ENCODE measurements at regions not wholly inside any gene's neighbourhood (a gene's known extent, or its start where the extent isn't known, plus 50 kb on each side); places are given as distances from the start of the nearest gene placed in this dataset.

GRCh38 chr1:189819751-189820150, 657.9 kb downstream of the BRINP3 start:
- Histone ChIP-seq H3K4me2 (no peak overlapping the region), H3K4me1 (replicated peaks; ENCODE audit: insufficient read depth) (no peaks in the 10 kb centered on the region), H3K36me3 (ENCODE audit: low read depth) (no peaks in the 10 kb centered on the region), H2AFZ (no peak overlapping the region), H4K20me1 (ENCODE audit: insufficient read depth) (no peaks in the 10 kb centered on the region), H3K79me2 (ENCODE audit: low read depth) (no peaks in the 10 kb centered on the region), H3F3A (ENCODE audit: insufficient read depth, low read depth) (no peaks in the 10 kb centered on the region), H3K27ac (no peak overlapping the region), H3K9me2 (ENCODE audit: insufficient read depth) (no peaks in the 10 kb centered on the region), H3K4me3 (no peak overlapping the region), H3K27me3 (ENCODE audit: insufficient read depth, low read depth) (no peaks in the 10 kb centered on the region), H3K9me3 (ENCODE audit: insufficient read depth, low read depth) (no peaks in the 10 kb centered on the region)
- CTCF ChIA-PET, result no interaction called here
- intact Hi-C loops (cut with micrococcal nuclease; ENCODE audit: unreplicated experiment), result no loop called here
- POLR2A ChIA-PET (ENCODE audit: unreplicated experiment), result no interaction called here
- BruUV-seq (replicated peaks), result no TSS peak
- TF ChIP-seq CTCF (conservative IDR thresholded peaks at IDR 0.05) (no peak), EZH2 (IDR thresholded peaks at IDR 0.05; ENCODE audit: low read depth) (no peak)
- no peak for DNase-seq

- Histone ChIP-seq H3K9me2 (ENCODE audit: insufficient read depth) (no peaks in the 10 kb centered on the region), H3K36me3 (ENCODE audit: low read depth) (no peaks in the 10 kb centered on the region), H3K4me3 (no peak overlapping the region), H3K4me1 (replicated peaks; ENCODE audit: insufficient read depth) (no peaks in the 10 kb centered on the region), H3K27ac (no peak overlapping the region), H3K79me2 (ENCODE audit: low read depth) (no peaks in the 10 kb centered on the region), H3K9me3 (ENCODE audit: insufficient read depth, low read depth) (no peaks in the 10 kb centered on the region), H3F3A (ENCODE audit: insufficient read depth, low read depth) (no peaks in the 10 kb centered on the region), H3K4me2 (no peak overlapping the region), H4K20me1 (ENCODE audit: insufficient read depth) (no peaks in the 10 kb centered on the region), H3K27me3 (ENCODE audit: insufficient read depth, low read depth) (no peaks in the 10 kb centered on the region), H2AFZ (no peak overlapping the region)
- no peak for DNase-seq
- BruUV-seq (replicated peaks), result no TSS peak
- CTCF ChIA-PET, result no interaction called here
- POLR2A ChIA-PET (ENCODE audit: unreplicated experiment), result no interaction called here
- intact Hi-C loops (cut with micrococcal nuclease; ENCODE audit: unreplicated experiment), result no loop called here
- TF ChIP-seq EZH2 (IDR thresholded peaks at IDR 0.05; ENCODE audit: low read depth), result no peak
- no peak for TF ChIP-seq CTCF (conservative IDR thresholded peaks at IDR 0.05)
Measured at GRCh38 chr1:189821833-189822232, 655.8 kb downstream of the BRINP3 start.

- TF ChIP-seq CTCF (conservative IDR thresholded peaks at IDR 0.05), result no peak
- TF ChIP-seq EZH2 (IDR thresholded peaks at IDR 0.05; ENCODE audit: low read depth), result no peak
- no peaks in the 10 kb centered on the region for H3F3A ChIP-seq (ENCODE audit: insufficient read depth, low read depth)
- ChIA-PET POLR2A (ENCODE audit: unreplicated experiment) (no interaction called here), CTCF (no interaction called here)
- no peaks in the 10 kb centered on the region for H3K79me2 ChIP-seq (ENCODE audit: low read depth)
- H3K36me3 ChIP-seq (ENCODE audit: low read depth), result no peaks in the 10 kb centered on the region
- H3K27ac ChIP-seq, result no peak overlapping the region
- no peaks in the 10 kb centered on the region for H3K9me2 ChIP-seq (ENCODE audit: insufficient read depth)
- intact Hi-C loops (cut with micrococcal nuclease; ENCODE audit: unreplicated experiment), result no loop called here
- no peak for DNase-seq
- H3K4me2 ChIP-seq, result no peak overlapping the region
- no peak overlapping the region for H3K4me3 ChIP-seq
- BruUV-seq (replicated peaks), result no TSS peak
- H3K27me3 ChIP-seq (ENCODE audit: insufficient read depth, low read depth), result no peaks in the 10 kb centered on the region
- H3K4me1 ChIP-seq (replicated peaks; ENCODE audit: insufficient read depth), result no peaks in the 10 kb centered on the region
- H3K9me3 ChIP-seq (ENCODE audit: insufficient read depth, low read depth), result peaks cover 1% of the 10 kb centered on the region; the same call in 1 of the 2 replicates
- no peak overlapping the region for H2AFZ ChIP-seq
- no peaks in the 10 kb centered on the region for H4K20me1 ChIP-seq (ENCODE audit: insufficient read depth)
Measured at GRCh38 chr1:189834813-189835212, 642.9 kb downstream of the BRINP3 start.

Data from PC-9 (cell line).